GM18517 (cell line): ENCODE measurements at regions not wholly inside any gene's neighbourhood (a gene's known extent, or its start where the extent isn't known, plus 50 kb on each side); places are given as distances from the start of the nearest gene placed in this dataset.

Experiments used
- ATAC-seq: cut with Tn5 transposase; IDR thresholded peaks from one replicate; pipeline ENCODE4 v1.9.1; 2021; ENCODE audit warnings: mild to moderate bottlenecking, moderate library complexity; ENCODE audit not compliant: unreplicated experiment

GRCh38 chr11:106449763-106450162 is 372.3 kb downstream of the AASDHPPT start:
- no peak for ATAC-seq

GRCh38 chr11:106451228-106451922 is 373.9 kb downstream of the AASDHPPT start:
- no peak for ATAC-seq

GRCh38 chr11:106456647-106457046 is 379.2 kb downstream of the AASDHPPT start:
- no peak for ATAC-seq

GRCh38 chr11:106457727-106458126 is 380.3 kb downstream of the AASDHPPT start:
- ATAC-seq = no peak

GRCh38 chr11:106459135-106459534 is 381.7 kb downstream of the AASDHPPT start:
- no peak for ATAC-seq

- ATAC-seq = no peak
Observed at GRCh38 chr11:106461148-106461691, 383.8 kb downstream of the AASDHPPT start.

GRCh38 chr11:106461839-106462545 is 384.5 kb downstream of the AASDHPPT start:
- no peak for ATAC-seq

GRCh38 chr11:106463154-106463553 is 385.7 kb downstream of the AASDHPPT start:
- ATAC-seq = no peak

- no peak for ATAC-seq
Observed at GRCh38 chr11:106463796-106464201, 386.3 kb downstream of the AASDHPPT start.

- ATAC-seq = no peak
Observed at GRCh38 chr11:106464728-106465127, 387.3 kb downstream of the AASDHPPT start.

- no peak for ATAC-seq
Observed at GRCh38 chr11:106466521-106467080, 389.1 kb downstream of the AASDHPPT start.

GRCh38 chr11:106467501-106467900 is 390.0 kb downstream of the AASDHPPT start:
- ATAC-seq = no peak

GRCh38 chr11:106468086-106468485 is 390.6 kb downstream of the AASDHPPT start:
- no peak for ATAC-seq

- ATAC-seq = no peak
Observed at GRCh38 chr11:106468531-106468930, 391.1 kb downstream of the AASDHPPT start.

GRCh38 chr11:106470230-106470629 is 392.8 kb downstream of the AASDHPPT start:
- no peak for ATAC-seq

GRCh38 chr11:106471276-106471675 is 393.8 kb downstream of the AASDHPPT start:
- ATAC-seq = no peak

GRCh38 chr11:106473089-106473722 is 395.7 kb downstream of the AASDHPPT start:
- no peak for ATAC-seq

- no peak for ATAC-seq
Observed at GRCh38 chr11:106474274-106474673, 396.8 kb downstream of the AASDHPPT start.

- no peak for ATAC-seq
Observed at GRCh38 chr11:106475181-106475580, 397.7 kb downstream of the AASDHPPT start.

- ATAC-seq = no peak
Observed at GRCh38 chr11:106477776-106478175, 400.3 kb downstream of the AASDHPPT start.

GRCh38 chr11:106479646-106480045 is 402.2 kb downstream of the AASDHPPT start:
- ATAC-seq = no peak
